ENCODE measurements at regions not wholly inside any gene's neighbourhood (a gene's known extent, or its start where the extent isn't known, plus 50 kb on each side); places are given as distances from the start of the nearest gene placed in this dataset.

DNA sequence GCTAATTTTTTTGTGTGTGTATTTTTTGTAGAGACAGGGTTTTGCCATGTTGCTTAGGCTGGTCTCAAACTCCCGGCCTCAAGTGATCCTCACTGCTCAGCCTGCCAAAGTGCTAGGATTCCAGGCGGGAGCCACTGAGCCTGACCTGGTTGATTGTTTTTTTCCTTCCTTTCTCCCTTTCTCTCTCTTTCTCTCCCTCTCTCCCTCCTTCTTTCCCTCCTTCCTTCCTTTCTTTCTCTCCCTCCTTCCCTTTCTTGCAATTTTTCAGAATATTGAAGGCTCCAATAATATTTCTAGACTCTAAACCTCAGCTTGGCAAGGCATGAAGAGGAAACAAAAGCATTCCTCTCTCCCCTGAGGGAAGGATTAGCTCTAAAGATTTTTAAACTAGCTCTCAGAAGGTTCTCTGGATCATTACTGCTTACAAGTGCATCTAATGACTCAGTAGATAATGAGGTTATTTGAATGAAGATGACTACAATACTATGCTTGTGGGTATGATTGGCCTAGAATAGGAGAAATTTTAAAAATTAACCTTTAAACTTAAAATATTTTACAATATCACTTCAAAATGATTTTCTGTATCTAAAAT, 68.5 kb upstream of the GADD45A start:
- Histone ChIP-seq H4K20me1 (ENCODE audit: control insufficient read depth, insufficient read depth, low read length, poor library complexity, severe bottlenecking) (no peaks in the 10 kb centered on the region), H3K9ac (ENCODE audit: low read length) (no peak overlapping the region), H3K27ac (ENCODE audit: low read length in 2 of 2) (no peak overlapping the region), H3K9me3 (ENCODE audit: control extremely low read depth in 1 of 3, control insufficient read depth in 2 of 3, insufficient read depth in 1 of 3, low read length in 2 of 3) (no peaks in the 10 kb centered on the region), H3K27me3 (replicated peaks in 1 of 4; ENCODE audit: control extremely low read depth in 1 of 4, control insufficient read depth in 3 of 4, insufficient read depth in 4 of 4, low read length in 3 of 4) (no peaks in the 10 kb centered on the region), H2AFZ (ENCODE audit: insufficient read depth, low read depth, low read length, poor library complexity, severe bottlenecking) (no peak overlapping the region), H3K4me1 (ENCODE audit: control insufficient read depth in 2 of 2, insufficient read depth in 2 of 2, low read length in 2 of 2) (no peaks in the 10 kb centered on the region), H3K79me2 (ENCODE audit: control insufficient read depth, insufficient read depth, low read length) (no peaks in the 10 kb centered on the region), H3K36me3 (replicated peaks in 1 of 2; ENCODE audit: control extremely low read depth in 1 of 2, control insufficient read depth in 1 of 2, extremely low read depth in 1 of 2, insufficient read depth in 2 of 2, low read length in 1 of 2) (no peaks in the 10 kb centered on the region), H3K4me3 (ENCODE audit: control extremely low read depth in 1 of 5, extremely low read depth in 1 of 5, insufficient read depth in 1 of 5, low read depth in 2 of 5, low read length in 4 of 5) (no peak overlapping the region), H3K4me2 (replicated peaks; ENCODE audit: low read depth, low read length, poor library complexity, severe bottlenecking) (no peak overlapping the region)
- Mint-ChIP-seq H3K27ac (no peak overlapping the region), H3K4me1 (no peaks in the 10 kb centered on the region), H3K27me3 (peaks cover 9% of the 10 kb centered on the region), H3K4me3 (no peak overlapping the region), H3K9me3 (ENCODE audit: insufficient read depth) (no peaks in the 10 kb centered on the region)
- intact Hi-C loops (cut with micrococcal nuclease) = no loop called here
- ChIA-PET CTCF (interaction anchor here (0.6 kb wide), 1 partner anchor 150 kb away, joined by 3 read pairs; no protein-coding TSS in a partner anchor), POLR2A (no interaction called here)
- no peak for TF ChIP-seq EZH2 (IDR thresholded peaks at IDR 0.05; ENCODE audit: borderline replicate concordance, insufficient read depth, low read depth, low read length, poor library complexity, severe bottlenecking)
- WGBS (ENCODE audit: insufficient coverage) = 77% methylated on average over 2 of the region's 2 CpGs
- ATAC-seq (ENCODE audit: low read depth) (no peak), DNase-seq (no peak)

DNA sequence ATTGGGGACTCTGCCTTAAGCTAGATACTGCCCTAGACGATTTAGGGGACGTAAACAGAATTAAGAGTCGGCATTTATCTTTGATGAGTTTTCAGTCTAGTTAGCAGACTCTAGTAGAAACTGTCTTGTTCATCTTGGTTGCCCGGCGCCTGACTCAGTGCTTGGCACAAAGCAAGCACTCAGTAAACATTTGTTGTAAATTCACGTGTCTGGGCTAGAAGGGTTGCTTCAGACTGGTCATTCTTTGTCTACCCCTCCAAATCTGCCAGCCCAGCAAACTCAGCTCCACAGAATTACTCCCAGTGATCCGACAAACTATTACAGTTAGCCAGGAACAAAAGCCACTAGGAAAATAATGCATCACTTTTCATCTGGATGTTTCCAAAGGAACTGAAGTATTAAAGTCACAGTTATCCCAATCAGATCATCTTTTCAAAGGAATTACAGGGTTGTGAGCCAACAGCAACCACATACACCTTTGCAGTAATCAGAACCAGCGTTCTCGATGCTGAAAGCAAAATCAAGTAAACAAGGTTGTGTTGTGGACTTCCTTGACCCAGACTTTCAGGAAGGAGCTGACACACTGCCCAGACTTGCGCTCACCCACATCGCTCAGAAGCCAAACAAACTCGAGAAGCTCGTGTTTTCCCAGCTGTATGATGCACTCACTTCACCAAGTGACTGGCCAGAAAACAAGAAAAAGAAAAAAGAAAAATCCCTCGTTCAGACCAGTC, 66.5 kb upstream of the GADD45A start:
- WGBS (ENCODE audit: insufficient coverage) = 86% methylated on average over 13 of the region's 14 CpGs
- Histone ChIP-seq H3K27me3 (replicated peaks in 1 of 4; ENCODE audit: control extremely low read depth in 1 of 4, control insufficient read depth in 3 of 4, insufficient read depth in 4 of 4, low read length in 3 of 4) (no peaks in the 10 kb centered on the region), H3K4me2 (replicated peaks; ENCODE audit: low read depth, low read length, poor library complexity, severe bottlenecking) (no peak overlapping the region), H3K9me3 (ENCODE audit: control extremely low read depth in 1 of 3, control insufficient read depth in 2 of 3, insufficient read depth in 1 of 3, low read length in 2 of 3) (no peaks in the 10 kb centered on the region), H3K79me2 (ENCODE audit: control insufficient read depth, insufficient read depth, low read length) (no peaks in the 10 kb centered on the region), H2AFZ (ENCODE audit: insufficient read depth, low read depth, low read length, poor library complexity, severe bottlenecking) (no peak overlapping the region), H3K4me3 (ENCODE audit: control extremely low read depth in 1 of 5, extremely low read depth in 1 of 5, insufficient read depth in 1 of 5, low read depth in 2 of 5, low read length in 4 of 5) (no peak overlapping the region), H3K36me3 (replicated peaks in 1 of 2; ENCODE audit: control extremely low read depth in 1 of 2, control insufficient read depth in 1 of 2, extremely low read depth in 1 of 2, insufficient read depth in 2 of 2, low read length in 1 of 2) (no peaks in the 10 kb centered on the region), H4K20me1 (ENCODE audit: control insufficient read depth, insufficient read depth, low read length, poor library complexity, severe bottlenecking) (no peaks in the 10 kb centered on the region), H3K9ac (ENCODE audit: low read length) (no peak overlapping the region), H3K4me1 (ENCODE audit: control insufficient read depth in 2 of 2, insufficient read depth in 2 of 2, low read length in 2 of 2) (no peaks in the 10 kb centered on the region), H3K27ac (ENCODE audit: low read length in 2 of 2) (no peak overlapping the region)
- no peak for DNase-seq
- no peak overlapping the region for H3K27ac Mint-ChIP-seq
- TF ChIP-seq, protein P1, sequence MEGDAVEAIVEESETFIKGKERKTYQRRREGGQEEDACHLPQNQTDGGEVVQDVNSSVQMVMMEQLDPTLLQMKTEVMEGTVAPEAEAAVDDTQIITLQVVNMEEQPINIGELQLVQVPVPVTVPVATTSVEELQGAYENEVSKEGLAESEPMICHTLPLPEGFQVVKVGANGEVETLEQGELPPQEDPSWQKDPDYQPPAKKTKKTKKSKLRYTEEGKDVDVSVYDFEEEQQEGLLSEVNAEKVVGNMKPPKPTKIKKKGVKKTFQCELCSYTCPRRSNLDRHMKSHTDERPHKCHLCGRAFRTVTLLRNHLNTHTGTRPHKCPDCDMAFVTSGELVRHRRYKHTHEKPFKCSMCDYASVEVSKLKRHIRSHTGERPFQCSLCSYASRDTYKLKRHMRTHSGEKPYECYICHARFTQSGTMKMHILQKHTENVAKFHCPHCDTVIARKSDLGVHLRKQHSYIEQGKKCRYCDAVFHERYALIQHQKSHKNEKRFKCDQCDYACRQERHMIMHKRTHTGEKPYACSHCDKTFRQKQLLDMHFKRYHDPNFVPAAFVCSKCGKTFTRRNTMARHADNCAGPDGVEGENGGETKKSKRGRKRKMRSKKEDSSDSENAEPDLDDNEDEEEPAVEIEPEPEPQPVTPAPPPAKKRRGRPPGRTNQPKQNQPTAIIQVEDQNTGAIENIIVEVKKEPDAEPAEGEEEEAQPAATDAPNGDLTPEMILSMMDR (IDR thresholded peaks at IDR 0.05) = no peak
- no peak for TF ChIP-seq EZH2 (IDR thresholded peaks at IDR 0.05; ENCODE audit: borderline replicate concordance, insufficient read depth, low read depth, low read length, poor library complexity, severe bottlenecking)
- no peak overlapping the region for H3K4me3 Mint-ChIP-seq
- no peaks in the 10 kb centered on the region for H3K9me3 Mint-ChIP-seq (ENCODE audit: insufficient read depth)
- peaks cover 9% of the 10 kb centered on the region for H3K27me3 Mint-ChIP-seq
- no peaks in the 10 kb centered on the region for H3K4me1 Mint-ChIP-seq
- intact Hi-C loops (cut with micrococcal nuclease) = no loop called here
- POLR2A ChIA-PET = no interaction called here
- ATAC-seq (ENCODE audit: low read depth) = no peak
- CTCF ChIA-PET = no interaction called here
